NCI-H128 (cell line): ENCODE measurements at regions not wholly inside any gene's neighbourhood (a gene's known extent, or its start where the extent isn't known, plus 50 kb on each side); places are given as distances from the start of the nearest gene placed in this dataset.

ENCODE experiments used
- DNase-seq: peaks from one replicate; lab custom pipeline; 2025; ENCODE audit not compliant: unreplicated experiment; lab: John Stamatoyannopoulos, UW

- DNase-seq = no peak
These were observed 793.9 kb upstream of the NR2F2 start for GRCh38 chr15:95536638-95537037.

- DNase-seq = no peak
These were observed 791.8 kb upstream of the NR2F2 start for GRCh38 chr15:95538693-95539092.

- no peak for DNase-seq
These were observed 789.2 kb upstream of the NR2F2 start for GRCh38 chr15:95541301-95541700.

- no peak for DNase-seq
These were observed 781.2 kb upstream of the NR2F2 start for GRCh38 chr15:95549168-95549738.

- no peak for DNase-seq
These were observed 779.8 kb upstream of the NR2F2 start for GRCh38 chr15:95550702-95551101.

GRCh38 chr15:95556225-95556624 lies 774.3 kb upstream of the NR2F2 start:
- DNase-seq = no peak

- no peak for DNase-seq
These were observed 773.7 kb upstream of the NR2F2 start for GRCh38 chr15:95556866-95557225.

GRCh38 chr15:95557226-95558046 lies 773.1 kb upstream of the NR2F2 start:
- DNase-seq = no peak

GRCh38 chr15:95558131-95558530 lies 772.4 kb upstream of the NR2F2 start:
- no peak for DNase-seq

- DNase-seq = no peak
These were observed 771.6 kb upstream of the NR2F2 start for GRCh38 chr15:95558916-95559315.

GRCh38 chr15:95559875-95560394 lies 770.6 kb upstream of the NR2F2 start:
- no peak for DNase-seq

GRCh38 chr15:95561463-95561862 lies 769.0 kb upstream of the NR2F2 start:
- no peak for DNase-seq

GRCh38 chr15:95563634-95564033 lies 766.9 kb upstream of the NR2F2 start:
- DNase-seq = no peak

- no peak for DNase-seq
These were observed 765.4 kb upstream of the NR2F2 start for GRCh38 chr15:95565016-95565600.

- no peak for DNase-seq
These were observed 764.8 kb upstream of the NR2F2 start for GRCh38 chr15:95565690-95566089.

- DNase-seq = no peak
These were observed 762.8 kb upstream of the NR2F2 start for GRCh38 chr15:95567686-95568085.

GRCh38 chr15:95574053-95574452 lies 756.4 kb upstream of the NR2F2 start:
- DNase-seq = no peak

- DNase-seq = no peak
These were observed 752.6 kb upstream of the NR2F2 start for GRCh38 chr15:95577927-95578326.

- no peak for DNase-seq
These were observed 750.4 kb upstream of the NR2F2 start for GRCh38 chr15:95580121-95580520.

- no peak for DNase-seq
These were observed 748.9 kb upstream of the NR2F2 start for GRCh38 chr15:95581595-95581994.

- DNase-seq = no peak
These were observed 746.4 kb upstream of the NR2F2 start for GRCh38 chr15:95584088-95584487.

- no peak for DNase-seq
These were observed 742.4 kb upstream of the NR2F2 start for GRCh38 chr15:95588056-95588455.
